ENCODE measurements at regions not wholly inside any gene's neighbourhood (a gene's known extent, or its start where the extent isn't known, plus 50 kb on each side); places are given as distances from the start of the nearest gene placed in this dataset.

GRCh38 chr21:15560383-15561056, 169.3 kb upstream of the USP25 start:
- no peak for TF ChIP-seq CTCF (IDR thresholded peaks at IDR 0.05; ENCODE audit: borderline replicate concordance, extremely low read depth, low read length, poor library complexity, severe bottlenecking)
- TF ChIP-seq EZH2 (IDR thresholded peaks at IDR 0.05; ENCODE audit: borderline replicate concordance, low read depth, low read length, severe bottlenecking), result no peak

Measured in DND-41 (cell line).